ENCODE measurements at regions not wholly inside any gene's neighbourhood (a gene's known extent, or its start where the extent isn't known, plus 50 kb on each side); places are given as distances from the start of the nearest gene placed in this dataset.

DNA sequence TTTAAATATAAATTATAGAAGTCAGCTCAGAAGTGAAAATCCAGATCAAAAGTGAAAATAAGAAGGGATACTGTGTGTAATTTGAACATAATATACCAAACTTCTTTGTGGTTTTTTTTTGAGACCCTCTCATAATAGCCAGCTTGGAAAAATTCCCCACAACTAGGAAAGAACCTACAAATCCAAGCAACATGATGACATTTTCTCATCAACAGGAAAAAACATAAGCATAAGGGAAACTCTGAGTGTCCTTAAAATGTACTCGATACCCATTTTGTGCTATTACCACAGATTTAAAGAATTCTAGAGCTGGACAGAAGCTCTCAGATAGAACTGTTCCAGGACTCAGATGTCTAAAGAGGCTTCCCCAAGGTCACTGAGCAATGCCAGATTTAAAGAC lies 214.8 kb upstream of the KLF14 start:
- TF ChIP-seq, protein P1, sequence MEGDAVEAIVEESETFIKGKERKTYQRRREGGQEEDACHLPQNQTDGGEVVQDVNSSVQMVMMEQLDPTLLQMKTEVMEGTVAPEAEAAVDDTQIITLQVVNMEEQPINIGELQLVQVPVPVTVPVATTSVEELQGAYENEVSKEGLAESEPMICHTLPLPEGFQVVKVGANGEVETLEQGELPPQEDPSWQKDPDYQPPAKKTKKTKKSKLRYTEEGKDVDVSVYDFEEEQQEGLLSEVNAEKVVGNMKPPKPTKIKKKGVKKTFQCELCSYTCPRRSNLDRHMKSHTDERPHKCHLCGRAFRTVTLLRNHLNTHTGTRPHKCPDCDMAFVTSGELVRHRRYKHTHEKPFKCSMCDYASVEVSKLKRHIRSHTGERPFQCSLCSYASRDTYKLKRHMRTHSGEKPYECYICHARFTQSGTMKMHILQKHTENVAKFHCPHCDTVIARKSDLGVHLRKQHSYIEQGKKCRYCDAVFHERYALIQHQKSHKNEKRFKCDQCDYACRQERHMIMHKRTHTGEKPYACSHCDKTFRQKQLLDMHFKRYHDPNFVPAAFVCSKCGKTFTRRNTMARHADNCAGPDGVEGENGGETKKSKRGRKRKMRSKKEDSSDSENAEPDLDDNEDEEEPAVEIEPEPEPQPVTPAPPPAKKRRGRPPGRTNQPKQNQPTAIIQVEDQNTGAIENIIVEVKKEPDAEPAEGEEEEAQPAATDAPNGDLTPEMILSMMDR (conservative IDR thresholded peaks at IDR 0.05 in 1 of 2, IDR thresholded peaks at IDR 0.05 in 1 of 2; ENCODE audit: low read depth in 1 of 2, low read length in 2 of 2), result no peak
- TF ChIP-seq EZH2 (IDR thresholded peaks at IDR 0.05; ENCODE audit: low read length, missing control alignments), result no peak
